SU-DHL-6 (cell line): ENCODE measurements at regions not wholly inside any gene's neighbourhood (a gene's known extent, or its start where the extent isn't known, plus 50 kb on each side); places are given as distances from the start of the nearest gene placed in this dataset.

Experiments used
- EZH2phosphoT487 ChIP-seq: fragments of 200-600 bp; sonication (generic), shearing (Covaris generic); conservative IDR thresholded peaks from 2 replicates; pipeline ENCODE4 v1.6.1; 2018; ENCODE audit warnings: mild to moderate bottlenecking, antibody characterized with exemption, low read length, moderate library complexity, mixed read lengths
- TF ChIP-seq, protein P1 (sequence below): fragments of 200-600 bp; sonication (generic); IDR thresholded peaks from one replicate; pipeline ENCODE4 v1.5.1; 2017; ENCODE audit warnings: antibody characterized with exemption, mild to moderate bottlenecking, low read length, moderate library complexity; ENCODE audit not compliant: insufficient read depth, poor library complexity, severe bottlenecking

DNA sequence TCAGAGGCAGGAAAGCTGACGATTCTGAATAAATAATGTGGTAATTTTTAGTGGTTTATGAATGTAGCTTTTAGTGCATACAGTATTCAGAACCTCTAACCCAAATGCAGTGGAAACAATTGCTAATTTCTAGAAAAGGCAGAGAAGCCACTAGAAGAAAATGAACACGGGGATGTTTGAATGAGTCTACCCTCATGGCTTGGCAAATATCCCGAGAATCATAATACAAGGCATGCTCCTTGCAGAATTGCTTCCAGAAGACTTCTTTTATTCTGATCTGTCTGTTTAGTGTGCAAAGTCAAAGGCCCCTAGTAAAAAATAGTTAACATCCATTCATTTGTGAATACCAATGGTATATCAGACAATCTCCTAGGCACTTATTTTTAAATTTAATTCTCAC lies 246.8 kb downstream of the LMO4 start:
- no peak for TF ChIP-seq EZH2phosphoT487
- TF ChIP-seq, protein P1, sequence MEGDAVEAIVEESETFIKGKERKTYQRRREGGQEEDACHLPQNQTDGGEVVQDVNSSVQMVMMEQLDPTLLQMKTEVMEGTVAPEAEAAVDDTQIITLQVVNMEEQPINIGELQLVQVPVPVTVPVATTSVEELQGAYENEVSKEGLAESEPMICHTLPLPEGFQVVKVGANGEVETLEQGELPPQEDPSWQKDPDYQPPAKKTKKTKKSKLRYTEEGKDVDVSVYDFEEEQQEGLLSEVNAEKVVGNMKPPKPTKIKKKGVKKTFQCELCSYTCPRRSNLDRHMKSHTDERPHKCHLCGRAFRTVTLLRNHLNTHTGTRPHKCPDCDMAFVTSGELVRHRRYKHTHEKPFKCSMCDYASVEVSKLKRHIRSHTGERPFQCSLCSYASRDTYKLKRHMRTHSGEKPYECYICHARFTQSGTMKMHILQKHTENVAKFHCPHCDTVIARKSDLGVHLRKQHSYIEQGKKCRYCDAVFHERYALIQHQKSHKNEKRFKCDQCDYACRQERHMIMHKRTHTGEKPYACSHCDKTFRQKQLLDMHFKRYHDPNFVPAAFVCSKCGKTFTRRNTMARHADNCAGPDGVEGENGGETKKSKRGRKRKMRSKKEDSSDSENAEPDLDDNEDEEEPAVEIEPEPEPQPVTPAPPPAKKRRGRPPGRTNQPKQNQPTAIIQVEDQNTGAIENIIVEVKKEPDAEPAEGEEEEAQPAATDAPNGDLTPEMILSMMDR = no peak
